Mesodermal cell (in vitro differentiated cells): ENCODE measurements at regions not wholly inside any gene's neighbourhood (a gene's known extent, or its start where the extent isn't known, plus 50 kb on each side); places are given as distances from the start of the nearest gene placed in this dataset.
"Not testable (repeated sequence)": the region's sequence is repeated elsewhere in the genome, so short reads cannot be mapped to it uniquely, and the experiment has no call there.

ENCODE experiments used
- H3K27ac ChIP-seq: 2 replicates; pipeline ENCODE4 v1.7.0; 2013; ENCODE audit warnings: mild to moderate bottlenecking, low read depth, low read length, moderate library complexity; ENCODE audit not compliant: severe bottlenecking
- H3K36me3 ChIP-seq: 2 replicates; pipeline ENCODE4 v1.7.1; 2013; ENCODE audit warnings: mild to moderate bottlenecking, low read length, moderate library complexity; ENCODE audit not compliant: control insufficient read depth, insufficient read depth
- H3K4me1 ChIP-seq: one replicate; pipeline ENCODE4 v1.7.1; 2013; ENCODE audit warnings: mild to moderate bottlenecking, low read length; ENCODE audit not compliant: insufficient read depth, control insufficient read depth, poor library complexity, severe bottlenecking
- H3K4me3 ChIP-seq: 2 replicates; pipeline ENCODE4 v1.7.0; 2013; ENCODE audit warnings: low read length, control low read depth, mild to moderate bottlenecking; ENCODE audit not compliant: insufficient read depth, poor library complexity, severe bottlenecking; ENCODE audit errors: extremely low read depth
- H3K9me3 ChIP-seq: 2 replicates; pipeline ENCODE4 v1.7.1; 2013; ENCODE audit warnings: mild to moderate bottlenecking, low read length, moderate library complexity; ENCODE audit not compliant: control insufficient read depth
- WGBS, 2 experiments: methylation state at CpG; one replicate each; pipeline ENCODE4 v1.1.5; 2013; ENCODE audit warnings: missing lambda C conversion rate in 2 of 2; ENCODE audit not compliant: insufficient coverage in 2 of 2; 5-methylcytosine and 5-hydroxymethylcytosine counted together

- WGBS, 2 experiments: 91 to 94% methylated on average over 30 of the region's 35 CpGs
- H3K4me1 ChIP-seq: peaks cover 5% of the 10 kb centered on the region
Measured at GRCh38 chr5:28404363-28405071, 1366.1 kb upstream of the CDH9 start.

DNA sequence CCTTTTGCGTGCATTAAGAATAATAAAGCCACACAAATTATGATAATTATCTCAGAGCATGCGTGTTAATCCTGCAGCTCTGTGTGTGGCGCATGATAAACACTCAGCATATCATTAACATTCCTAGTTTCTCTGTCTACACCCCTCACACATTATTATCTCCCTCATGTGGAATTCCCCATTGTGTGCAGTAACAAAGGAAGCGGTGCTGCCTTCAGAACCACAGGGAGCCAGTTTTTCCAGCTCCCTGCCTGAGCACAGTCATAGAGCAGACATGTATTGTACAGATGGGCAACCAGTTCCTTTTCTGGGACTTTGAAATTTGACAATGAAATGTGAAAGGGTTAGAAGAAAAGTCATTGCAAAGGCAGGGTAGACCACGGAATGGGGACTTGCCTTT, 1365.5 kb upstream of the CDH9 start:
- no peaks in the 10 kb centered on the region for H3K9me3 ChIP-seq
- H3K27ac ChIP-seq: no peak overlapping the region
- H3K36me3 ChIP-seq: no peaks in the 10 kb centered on the region
- WGBS, 2 experiments: 77 to 92% methylated on average over 5 of the region's 5 CpGs
- H3K4me3 ChIP-seq: no peak overlapping the region
- H3K4me1 ChIP-seq: peaks cover 6% of the 10 kb centered on the region

More at GRCh38 chr5:28404363-28405071, 1366.1 kb upstream of the CDH9 start:
- H3K27ac ChIP-seq: no peak overlapping the region
- H3K9me3 ChIP-seq: peaks cover 1% of the 10 kb centered on the region
- H3K36me3 ChIP-seq: no peaks in the 10 kb centered on the region
- no peak overlapping the region for H3K4me3 ChIP-seq

DNA sequence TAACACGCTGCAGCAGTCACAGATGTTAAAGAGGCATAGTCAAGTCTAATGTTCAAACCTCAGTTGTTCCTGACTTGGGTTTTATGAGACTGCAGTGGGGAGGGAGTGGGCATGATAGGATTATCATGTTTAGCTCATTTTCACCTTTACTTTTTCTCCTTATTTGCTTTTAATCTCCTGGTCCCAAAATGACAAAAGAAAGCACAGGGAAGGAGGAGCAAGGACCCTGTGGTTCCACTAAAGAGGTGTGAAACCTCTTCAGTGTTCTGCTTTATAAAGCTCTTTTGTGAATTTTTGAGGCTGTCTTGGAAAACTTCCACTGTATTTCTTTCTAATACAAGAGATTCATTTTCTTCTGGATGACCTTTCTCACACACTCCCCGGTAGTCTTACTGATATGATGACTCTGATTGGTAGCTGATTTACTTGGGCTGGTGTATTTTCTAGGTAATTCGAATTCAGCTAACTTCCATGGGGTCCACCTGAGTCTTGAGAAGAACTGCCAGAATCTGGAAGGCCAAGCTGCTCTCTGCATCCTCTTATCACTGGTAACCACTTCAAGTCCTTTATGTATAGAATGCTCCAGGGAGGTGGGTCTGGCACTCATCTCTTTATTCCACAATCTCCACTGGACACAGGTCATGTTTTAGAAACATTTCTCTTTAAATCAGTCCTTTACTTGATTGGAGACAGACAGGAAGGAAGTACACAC, 1364.4 kb upstream of the CDH9 start:
- no peaks in the 10 kb centered on the region for H3K9me3 ChIP-seq
- no peak overlapping the region for H3K4me3 ChIP-seq
- H3K4me1 ChIP-seq: peaks cover 13% of the 10 kb centered on the region
- H3K27ac ChIP-seq: no peak overlapping the region
- no CpG with 5 or more reads among the region's 3 CpGs for WGBS, 2 experiments
- no peaks in the 10 kb centered on the region for H3K36me3 ChIP-seq

- peak overlapping the region; percentile 25 for H3K27ac ChIP-seq
- no peaks in the 10 kb centered on the region for H3K9me3 ChIP-seq
- peaks cover 13% of the 10 kb centered on the region for H3K4me1 ChIP-seq
- WGBS, 2 experiments: 88 to 91% methylated on average over 2 of the region's 2 CpGs
- no peak overlapping the region for H3K4me3 ChIP-seq
- H3K36me3 ChIP-seq: no peaks in the 10 kb centered on the region
Measured at GRCh38 chr5:28400076-28400475, 1361.7 kb upstream of the CDH9 start.

DNA sequence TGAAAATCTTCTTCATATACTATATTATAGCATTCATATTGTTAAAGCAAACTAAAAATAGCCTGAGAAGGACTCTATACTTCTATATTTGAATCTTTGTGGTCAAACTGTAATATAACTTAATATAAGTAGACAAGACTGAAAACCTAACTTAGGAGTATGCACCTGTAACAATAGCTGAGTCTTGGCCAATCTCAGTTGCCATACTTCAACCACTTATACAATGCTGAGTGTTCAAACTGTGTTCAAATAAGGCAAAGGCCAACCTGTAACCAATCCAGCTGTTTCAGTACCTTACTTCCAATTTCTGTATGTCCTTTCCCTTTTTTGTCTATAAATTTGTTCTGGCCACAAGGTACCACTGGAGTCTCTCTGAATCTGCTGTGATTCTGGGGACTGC, 1360.8 kb upstream of the CDH9 start:
- Histone ChIP-seq H3K4me1 (peaks cover 13% of the 10 kb centered on the region), H3K27ac (no peak overlapping the region), H3K9me3 (no peaks in the 10 kb centered on the region), H3K4me3 (no peak overlapping the region), H3K36me3 (no peaks in the 10 kb centered on the region)

- Histone ChIP-seq H3K4me1 (peaks cover 13% of the 10 kb centered on the region), H3K9me3 (no peaks in the 10 kb centered on the region), H3K27ac (peak overlapping the region; percentile 80), H3K4me3 (no peak overlapping the region), H3K36me3 (no peaks in the 10 kb centered on the region)
- 86 to 94% methylated on average over 1 to 2 of the region's 3 CpGs for whole genome bisulfite sequencing, 2 experiments
Measured at GRCh38 chr5:28398185-28398584, 1359.8 kb upstream of the CDH9 start.

- Histone ChIP-seq H3K27ac (peak overlapping the region; percentile 80), H3K4me3 (no peak overlapping the region), H3K9me3 (no peaks in the 10 kb centered on the region), H3K36me3 (no peaks in the 10 kb centered on the region), H3K4me1 (peaks cover 13% of the 10 kb centered on the region)
- WGBS, 2 experiments: 17 to 20% methylated on average over 1 to 4 of the region's 4 CpGs
Measured at GRCh38 chr5:28397502-28397941, 1359.1 kb upstream of the CDH9 start.

DNA sequence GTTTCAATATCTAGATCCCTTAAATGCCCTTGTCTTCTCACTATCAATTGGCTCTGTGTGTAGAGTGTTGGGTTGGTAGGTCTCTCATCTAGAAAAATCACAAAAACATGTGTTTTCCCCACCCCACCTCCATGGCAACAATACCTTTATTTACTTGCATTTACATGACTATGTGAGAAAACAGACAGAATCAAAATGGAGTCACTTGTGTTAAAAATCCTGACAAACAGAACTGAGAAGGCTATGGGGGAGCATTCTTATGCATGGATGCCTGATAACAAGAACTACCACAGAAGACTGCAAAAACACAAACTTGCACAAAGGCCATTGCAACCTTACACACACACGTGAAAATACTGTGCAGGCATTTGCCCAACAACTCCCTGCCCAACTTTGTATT, 1352.9 kb upstream of the CDH9 start:
- Histone ChIP-seq H3K4me3 (no peak overlapping the region), H3K9me3 (no peaks in the 10 kb centered on the region)
- 50% methylated on average over 1 of the region's 1 CpG for WGBS, 2 experiments

DNA sequence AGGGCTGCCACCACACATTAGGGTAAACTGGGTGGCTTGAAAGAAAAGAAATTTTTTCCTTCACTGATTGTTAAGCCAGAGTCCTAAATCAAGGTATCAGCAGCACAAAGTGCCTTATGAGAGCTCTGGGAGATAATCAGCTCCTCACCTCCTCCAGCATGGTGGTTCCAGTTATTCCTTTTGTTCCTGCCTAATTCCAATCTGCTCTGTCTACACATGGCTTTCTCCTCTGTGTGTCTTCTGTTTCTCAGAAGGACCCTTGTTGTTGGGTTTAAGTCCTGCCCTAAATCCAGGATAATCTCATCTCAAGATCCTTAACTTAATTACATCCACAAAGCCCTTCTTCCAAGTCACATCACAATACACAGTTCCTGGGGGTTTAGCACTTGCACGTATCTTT, 1352.0 kb upstream of the CDH9 start:
- Histone ChIP-seq H3K4me3 (no peak overlapping the region), H3K9me3 (no peaks in the 10 kb centered on the region), H3K4me1 (no peaks in the 10 kb centered on the region), H3K27ac (no peak overlapping the region), H3K36me3 (no peaks in the 10 kb centered on the region)
- no CpG with 5 or more reads among the region's 1 CpG for WGBS, 2 experiments

More for the DNA sequence above, 1352.9 kb upstream of the CDH9 start:
- no peak overlapping the region for H3K27ac ChIP-seq
- no peaks in the 10 kb centered on the region for H3K4me1 ChIP-seq
- no peaks in the 10 kb centered on the region for H3K36me3 ChIP-seq

- not testable (repeated sequence) for H3K36me3 ChIP-seq, H3K9me3 ChIP-seq, H3K4me3 ChIP-seq, H3K27ac ChIP-seq, H3K4me1 ChIP-seq
- 86 to 95% methylated on average over 2 of the region's 3 CpGs for whole genome bisulfite sequencing, 2 experiments
Measured at GRCh38 chr5:28389727-28390126, 1351.3 kb upstream of the CDH9 start.

GRCh38 chr5:28388428-28388827, 1350.0 kb upstream of the CDH9 start:
- H3K36me3 ChIP-seq: no peaks in the 10 kb centered on the region

More at GRCh38 chr5:28388428-28388827, 1350.0 kb upstream of the CDH9 start:
- Histone ChIP-seq H3K27ac (no peak overlapping the region), H3K9me3 (no peaks in the 10 kb centered on the region), H3K4me1 (no peaks in the 10 kb centered on the region), H3K4me3 (no peak overlapping the region)
- no CpG with 5 or more reads among the region's 2 CpGs for WGBS, 2 experiments
